ENCODE measurements at regions not wholly inside any gene's neighbourhood (a gene's known extent, or its start where the extent isn't known, plus 50 kb on each side); places are given as distances from the start of the nearest gene placed in this dataset.

GRCh38 chr12:75786070-75786469, 245.5 kb downstream of the PHLDA1 start:
- TF ChIP-seq, protein P1, sequence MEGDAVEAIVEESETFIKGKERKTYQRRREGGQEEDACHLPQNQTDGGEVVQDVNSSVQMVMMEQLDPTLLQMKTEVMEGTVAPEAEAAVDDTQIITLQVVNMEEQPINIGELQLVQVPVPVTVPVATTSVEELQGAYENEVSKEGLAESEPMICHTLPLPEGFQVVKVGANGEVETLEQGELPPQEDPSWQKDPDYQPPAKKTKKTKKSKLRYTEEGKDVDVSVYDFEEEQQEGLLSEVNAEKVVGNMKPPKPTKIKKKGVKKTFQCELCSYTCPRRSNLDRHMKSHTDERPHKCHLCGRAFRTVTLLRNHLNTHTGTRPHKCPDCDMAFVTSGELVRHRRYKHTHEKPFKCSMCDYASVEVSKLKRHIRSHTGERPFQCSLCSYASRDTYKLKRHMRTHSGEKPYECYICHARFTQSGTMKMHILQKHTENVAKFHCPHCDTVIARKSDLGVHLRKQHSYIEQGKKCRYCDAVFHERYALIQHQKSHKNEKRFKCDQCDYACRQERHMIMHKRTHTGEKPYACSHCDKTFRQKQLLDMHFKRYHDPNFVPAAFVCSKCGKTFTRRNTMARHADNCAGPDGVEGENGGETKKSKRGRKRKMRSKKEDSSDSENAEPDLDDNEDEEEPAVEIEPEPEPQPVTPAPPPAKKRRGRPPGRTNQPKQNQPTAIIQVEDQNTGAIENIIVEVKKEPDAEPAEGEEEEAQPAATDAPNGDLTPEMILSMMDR (IDR thresholded peaks at IDR 0.05): no peak
- TF ChIP-seq POLR2AphosphoS5 (IDR thresholded peaks at IDR 0.05): no peak

Data from breast epithelium (tissue), 3 donors.